Glutamatergic neuron (in vitro differentiated cells): ENCODE measurements at regions not wholly inside any gene's neighbourhood (a gene's known extent, or its start where the extent isn't known, plus 50 kb on each side); places are given as distances from the start of the nearest gene placed in this dataset.

ENCODE experiments used
- DNase-seq: peaks from one replicate; pipeline ENCODE4 v3.0.0; 2022
- H3K27ac Mint-ChIP-seq: one replicate; pipeline ENCODE4 v1.8.0; 2020; ENCODE audit warnings: mild to moderate bottlenecking, mixed read lengths, inconsistent platforms; ENCODE audit not compliant: unreplicated experiment
- H3K27me3 Mint-ChIP-seq: one replicate; pipeline ENCODE4 v1.8.0; 2020; ENCODE audit warnings: mild to moderate bottlenecking, moderate library complexity, mixed read lengths, inconsistent platforms; ENCODE audit not compliant: unreplicated experiment
- H3K36me3 Mint-ChIP-seq: one replicate; pipeline ENCODE4 v1.8.0; 2020; ENCODE audit warnings: mild to moderate bottlenecking, mixed read lengths, inconsistent platforms; ENCODE audit not compliant: unreplicated experiment
- H3K4me1 Mint-ChIP-seq: one replicate; pipeline ENCODE4 v1.8.0; 2020; ENCODE audit warnings: mild to moderate bottlenecking, low read depth, mixed read lengths, inconsistent platforms; ENCODE audit not compliant: unreplicated experiment
- H3K4me3 Mint-ChIP-seq: one replicate; pipeline ENCODE4 v1.8.0; 2020; ENCODE audit warnings: mild to moderate bottlenecking, mixed read lengths, inconsistent platforms; ENCODE audit not compliant: unreplicated experiment
- H3K9me3 Mint-ChIP-seq: one replicate; pipeline ENCODE4 v1.8.0; 2020; ENCODE audit warnings: mild to moderate bottlenecking, moderate library complexity, mixed read lengths, inconsistent platforms; ENCODE audit not compliant: unreplicated experiment
- TF ChIP-seq, protein P1 (sequence below): fragments of 200-600 bp; sonication (generic); IDR thresholded peaks from one replicate; pipeline ENCODE4 v1.5.0; 2021; ENCODE audit not compliant: partially characterized antibody, unreplicated experiment

- Mint-ChIP-seq H3K36me3 (no peaks in the 10 kb centered on the region), H3K4me3 (no peak overlapping the region), H3K27ac (no peak overlapping the region), H3K9me3 (no peaks in the 10 kb centered on the region), H3K4me1 (no peaks in the 10 kb centered on the region), H3K27me3 (no peaks in the 10 kb centered on the region)
- TF ChIP-seq, protein P1, sequence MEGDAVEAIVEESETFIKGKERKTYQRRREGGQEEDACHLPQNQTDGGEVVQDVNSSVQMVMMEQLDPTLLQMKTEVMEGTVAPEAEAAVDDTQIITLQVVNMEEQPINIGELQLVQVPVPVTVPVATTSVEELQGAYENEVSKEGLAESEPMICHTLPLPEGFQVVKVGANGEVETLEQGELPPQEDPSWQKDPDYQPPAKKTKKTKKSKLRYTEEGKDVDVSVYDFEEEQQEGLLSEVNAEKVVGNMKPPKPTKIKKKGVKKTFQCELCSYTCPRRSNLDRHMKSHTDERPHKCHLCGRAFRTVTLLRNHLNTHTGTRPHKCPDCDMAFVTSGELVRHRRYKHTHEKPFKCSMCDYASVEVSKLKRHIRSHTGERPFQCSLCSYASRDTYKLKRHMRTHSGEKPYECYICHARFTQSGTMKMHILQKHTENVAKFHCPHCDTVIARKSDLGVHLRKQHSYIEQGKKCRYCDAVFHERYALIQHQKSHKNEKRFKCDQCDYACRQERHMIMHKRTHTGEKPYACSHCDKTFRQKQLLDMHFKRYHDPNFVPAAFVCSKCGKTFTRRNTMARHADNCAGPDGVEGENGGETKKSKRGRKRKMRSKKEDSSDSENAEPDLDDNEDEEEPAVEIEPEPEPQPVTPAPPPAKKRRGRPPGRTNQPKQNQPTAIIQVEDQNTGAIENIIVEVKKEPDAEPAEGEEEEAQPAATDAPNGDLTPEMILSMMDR = no peak
- no peak for DNase-seq
Observed at GRCh38 chr2:224638301-224638823, 53.2 kb upstream of the CUL3 start.
